HEK293 (cell line): ENCODE measurements at regions not wholly inside any gene's neighbourhood (a gene's known extent, or its start where the extent isn't known, plus 50 kb on each side); places are given as distances from the start of the nearest gene placed in this dataset.
A peak's percentile ranks its signal among the peaks of the same experiment; 100 is the strongest.

Experiments used
- CTCF ChIA-PET: fragments of 350-600 bp; formaldehyde crosslinking; extraction: SDS; loops from one replicate; lab custom pipeline; 2021; ENCODE audit warnings: antibody characterized with exemption; lab: Yijun Ruan, JAX
- POLR2A ChIA-PET: fragments of 300-600 bp; formaldehyde crosslinking; extraction: SDS; loops from one replicate; lab custom pipeline; 2020; ENCODE audit warnings: antibody characterized with exemption, inconsistent platforms; lab: Yijun Ruan, JAX
- H3K27ac ChIP-seq: fragments of 200-500 bp; sonication (Bioruptor generic); 2 replicates; pipeline ENCODE4 v1.5.1; 2014; ENCODE audit warnings: low read depth, low read length, control low read depth, inconsistent platforms; ENCODE audit errors: extremely low read depth
- H3K36me3 ChIP-seq, 2 experiments: fragments of 200-500 bp in 1 of 2; sonication (Bioruptor generic) in 1 of 2; 1 replicate in 1 of 2; 2 replicates in 1 of 2; pipeline ENCODE4 v1.5.1; 2014 to 2017; ENCODE audit warnings: inconsistent platforms in 2 of 2, low read length in 2 of 2; ENCODE audit not compliant: control insufficient read depth in 2 of 2, insufficient read depth in 1 of 2
- H3K4me1 ChIP-seq: fragments of 200-500 bp; sonication (Bioruptor generic); 2 replicates; pipeline ENCODE4 v1.5.1; 2014; ENCODE audit warnings: mild to moderate bottlenecking, low read length, inconsistent platforms; ENCODE audit not compliant: control insufficient read depth, insufficient read depth
- H3K4me3 ChIP-seq: 2 replicates; pipeline ENCODE4 v1.5.1; 2011; ENCODE audit warnings: low read depth, mild to moderate bottlenecking, control low read depth, low read length, moderate library complexity
- H3K9me3 ChIP-seq: fragments of 200-500 bp; sonication (Bioruptor generic); 2 replicates; pipeline ENCODE4 v1.5.1; 2014; ENCODE audit warnings: low read depth, low read length, inconsistent platforms; ENCODE audit not compliant: control insufficient read depth, insufficient read depth
- HIC1 ChIP-seq: fragments of 450-650 bp; formaldehyde crosslinking; IDR thresholded peaks from 2 replicates; pipeline ENCODE4 v1.5.1; 2016; ENCODE audit warnings: missing biosample characterization, missing genetic modification characterization
- IKZF3 ChIP-seq: fragments of 450-650 bp; IDR thresholded peaks from 2 replicates; pipeline ENCODE4 v1.5.0; 2018; ENCODE audit warnings: missing biosample characterization, mild to moderate bottlenecking, missing genetic modification characterization, moderate library complexity
- PRDM6 ChIP-seq: fragments of 450-650 bp; formaldehyde crosslinking; IDR thresholded peaks from 2 replicates; pipeline ENCODE4 v1.5.1; 2017; ENCODE audit warnings: missing biosample characterization, missing genetic modification characterization
- REPIN1 ChIP-seq: fragments of 450-650 bp; formaldehyde crosslinking; IDR thresholded peaks from 2 replicates; pipeline ENCODE4 v1.5.1; 2017; ENCODE audit warnings: missing biosample characterization, missing genetic modification characterization, low read depth
- ZBTB44 ChIP-seq: fragments of 450-650 bp; IDR thresholded peaks from 2 replicates; pipeline ENCODE4 v1.5.1; 2018; ENCODE audit warnings: missing biosample characterization, mild to moderate bottlenecking, missing genetic modification characterization
- ZIC2 ChIP-seq: fragments of 450-650 bp; formaldehyde crosslinking; IDR thresholded peaks from 2 replicates; pipeline ENCODE4 v1.5.1; 2016; ENCODE audit warnings: missing biosample characterization, missing genetic modification characterization
- ZNF221 ChIP-seq: fragments of 450-650 bp; formaldehyde crosslinking; IDR thresholded peaks from 2 replicates; pipeline ENCODE4 v1.5.1; 2017; ENCODE audit warnings: missing biosample characterization, missing genetic modification characterization, borderline replicate concordance
- ZNF26 ChIP-seq: fragments of 450-650 bp; formaldehyde crosslinking; IDR thresholded peaks from 2 replicates; pipeline ENCODE4 v1.5.1; 2016; ENCODE audit warnings: missing biosample characterization, missing genetic modification characterization
- ZNF391 ChIP-seq: fragments of 450-650 bp; formaldehyde crosslinking; IDR thresholded peaks from 2 replicates; pipeline ENCODE4 v1.5.1; 2016; ENCODE audit warnings: low read depth, missing biosample characterization, missing genetic modification characterization, borderline replicate concordance
- ZNF510 ChIP-seq: fragments of 450-650 bp; formaldehyde crosslinking; IDR thresholded peaks from 2 replicates; pipeline ENCODE4 v1.5.1; 2018; ENCODE audit warnings: mild to moderate bottlenecking, missing genetic modification characterization, missing biosample characterization; ENCODE audit not compliant: insufficient replicate concordance
- ZNF514 ChIP-seq: fragments of 450-650 bp; formaldehyde crosslinking; IDR thresholded peaks from 2 replicates; pipeline ENCODE4 v1.5.1; 2016; ENCODE audit warnings: missing biosample characterization, missing genetic modification characterization
- ZNF626 ChIP-seq: fragments of 450-650 bp; sonication (Bioruptor Pico); formaldehyde crosslinking; IDR thresholded peaks from 2 replicates; pipeline ENCODE4 v1.5.1; 2018; ENCODE audit warnings: missing biosample characterization, missing genetic modification characterization, inconsistent platforms
- ZSCAN5A ChIP-seq: fragments of 450-650 bp; formaldehyde crosslinking; IDR thresholded peaks from 2 replicates; pipeline ENCODE4 v1.5.1; 2016; ENCODE audit warnings: missing biosample characterization, missing genetic modification characterization
- TF ChIP-seq, protein P1 (sequence below): fragments of 450-650 bp; formaldehyde crosslinking; IDR thresholded peaks from 2 replicates; pipeline ENCODE4 v1.5.1; 2016; ENCODE audit warnings: missing biosample characterization, missing genetic modification characterization
- TF ChIP-seq, protein P2 (sequence below): fragments of 450-650 bp; IDR thresholded peaks from 2 replicates; pipeline ENCODE4 v1.5.1; 2018; ENCODE audit warnings: missing biosample characterization, missing genetic modification characterization
- TF ChIP-seq, protein P3 (sequence below): fragments of 450-650 bp; formaldehyde crosslinking; IDR thresholded peaks from 2 replicates; pipeline ENCODE4 v1.5.1; 2016; ENCODE audit warnings: missing biosample characterization, missing genetic modification characterization

DNA sequence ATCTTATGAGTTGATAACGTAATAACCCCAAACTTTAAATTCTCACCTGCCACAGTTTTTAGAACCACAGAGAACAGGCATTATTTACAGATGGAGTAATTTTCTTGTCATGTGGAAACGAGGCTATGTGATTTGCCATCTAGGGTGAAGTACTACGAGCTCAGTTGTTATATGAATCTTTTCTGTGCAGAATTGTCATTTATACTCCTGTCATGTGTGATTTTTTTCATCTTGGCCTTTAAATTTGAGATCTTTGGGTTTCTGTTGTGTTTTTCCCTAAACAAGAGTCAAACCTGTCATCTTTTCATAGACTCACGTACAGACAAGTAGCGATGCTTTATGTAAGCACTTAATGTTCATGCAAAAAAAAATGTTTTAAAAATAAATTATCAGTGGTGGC lies 153.7 kb upstream of the TAC1 start:
- no peaks in the 10 kb centered on the region for H3K9me3 ChIP-seq
- H3K4me1 ChIP-seq = no peaks in the 10 kb centered on the region
- H3K36me3 ChIP-seq = no peaks in the 10 kb centered on the region
- POLR2A ChIA-PET = no interaction called here
- H3K4me3 ChIP-seq = no peak overlapping the region
- TF ChIP-seq IKZF3 (tag by site-specific recombination) = no peak
- TF ChIP-seq REPIN1 (tag by site-specific recombination) = no peak
- TF ChIP-seq ZNF626 = no peak
- no peak for TF ChIP-seq ZNF510 (tag by site-specific recombination)
- no peak for TF ChIP-seq ZSCAN5A (tag by site-specific recombination)
- no peak for TF ChIP-seq ZNF221 (tag by site-specific recombination)
- TF ChIP-seq HIC1 (tag by site-specific recombination) = no peak
- TF ChIP-seq ZNF391 (tag by site-specific recombination) = no peak
- no peak for TF ChIP-seq ZBTB44 (tag by site-specific recombination)
- TF ChIP-seq, protein P1, sequence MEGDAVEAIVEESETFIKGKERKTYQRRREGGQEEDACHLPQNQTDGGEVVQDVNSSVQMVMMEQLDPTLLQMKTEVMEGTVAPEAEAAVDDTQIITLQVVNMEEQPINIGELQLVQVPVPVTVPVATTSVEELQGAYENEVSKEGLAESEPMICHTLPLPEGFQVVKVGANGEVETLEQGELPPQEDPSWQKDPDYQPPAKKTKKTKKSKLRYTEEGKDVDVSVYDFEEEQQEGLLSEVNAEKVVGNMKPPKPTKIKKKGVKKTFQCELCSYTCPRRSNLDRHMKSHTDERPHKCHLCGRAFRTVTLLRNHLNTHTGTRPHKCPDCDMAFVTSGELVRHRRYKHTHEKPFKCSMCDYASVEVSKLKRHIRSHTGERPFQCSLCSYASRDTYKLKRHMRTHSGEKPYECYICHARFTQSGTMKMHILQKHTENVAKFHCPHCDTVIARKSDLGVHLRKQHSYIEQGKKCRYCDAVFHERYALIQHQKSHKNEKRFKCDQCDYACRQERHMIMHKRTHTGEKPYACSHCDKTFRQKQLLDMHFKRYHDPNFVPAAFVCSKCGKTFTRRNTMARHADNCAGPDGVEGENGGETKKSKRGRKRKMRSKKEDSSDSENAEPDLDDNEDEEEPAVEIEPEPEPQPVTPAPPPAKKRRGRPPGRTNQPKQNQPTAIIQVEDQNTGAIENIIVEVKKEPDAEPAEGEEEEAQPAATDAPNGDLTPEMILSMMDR (tag by site-specific recombination) = no peak
- no peak overlapping the region for H3K27ac ChIP-seq
- CTCF ChIA-PET = no interaction called here

- H3K4me1 ChIP-seq = no peaks in the 10 kb centered on the region
- H3K36me3 ChIP-seq = no peaks in the 10 kb centered on the region
- POLR2A ChIA-PET = no interaction called here
- no peaks in the 10 kb centered on the region for H3K9me3 ChIP-seq
- CTCF ChIA-PET = no interaction called here
- H3K27ac ChIP-seq = no peak overlapping the region
- no peak overlapping the region for H3K4me3 ChIP-seq
- TF ChIP-seq ZIC2 (tag by site-specific recombination) (peak; percentile 77), ZNF514 (tag by site-specific recombination) (no peak)
Observed at GRCh38 chr7:97580205-97580604, 151.7 kb upstream of the TAC1 start.

DNA sequence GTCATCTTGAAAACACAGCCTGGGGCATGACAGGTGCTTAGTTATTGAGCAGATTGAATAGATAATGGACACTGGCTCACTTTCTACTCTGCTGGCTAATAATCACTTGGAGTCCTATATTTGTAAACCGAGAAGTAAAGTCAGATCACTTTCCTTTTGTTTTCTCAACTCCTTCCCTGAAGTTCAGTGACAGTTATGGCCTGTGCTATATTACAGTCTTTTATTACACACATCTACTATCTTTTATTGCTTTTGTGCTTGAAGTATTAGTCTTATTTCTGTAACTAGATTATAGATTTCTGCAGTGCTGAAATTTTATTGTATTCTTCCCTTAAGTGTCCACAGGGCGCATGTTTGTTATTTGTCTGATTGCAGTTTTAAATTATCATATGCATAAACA lies 136.4 kb upstream of the TAC1 start:
- H3K27ac ChIP-seq = no peak overlapping the region
- no peaks in the 10 kb centered on the region for H3K4me1 ChIP-seq
- no peak overlapping the region for H3K4me3 ChIP-seq
- ChIA-PET CTCF (no interaction called here), POLR2A (no interaction called here)
- no peaks in the 10 kb centered on the region for H3K36me3 ChIP-seq
- no peaks in the 10 kb centered on the region for H3K9me3 ChIP-seq
- no peak for TF ChIP-seq ZIC2 (tag by site-specific recombination)
- no peak for TF ChIP-seq PRDM6
- no peak for TF ChIP-seq ZBTB44 (tag by site-specific recombination)
- TF ChIP-seq, protein P2, sequence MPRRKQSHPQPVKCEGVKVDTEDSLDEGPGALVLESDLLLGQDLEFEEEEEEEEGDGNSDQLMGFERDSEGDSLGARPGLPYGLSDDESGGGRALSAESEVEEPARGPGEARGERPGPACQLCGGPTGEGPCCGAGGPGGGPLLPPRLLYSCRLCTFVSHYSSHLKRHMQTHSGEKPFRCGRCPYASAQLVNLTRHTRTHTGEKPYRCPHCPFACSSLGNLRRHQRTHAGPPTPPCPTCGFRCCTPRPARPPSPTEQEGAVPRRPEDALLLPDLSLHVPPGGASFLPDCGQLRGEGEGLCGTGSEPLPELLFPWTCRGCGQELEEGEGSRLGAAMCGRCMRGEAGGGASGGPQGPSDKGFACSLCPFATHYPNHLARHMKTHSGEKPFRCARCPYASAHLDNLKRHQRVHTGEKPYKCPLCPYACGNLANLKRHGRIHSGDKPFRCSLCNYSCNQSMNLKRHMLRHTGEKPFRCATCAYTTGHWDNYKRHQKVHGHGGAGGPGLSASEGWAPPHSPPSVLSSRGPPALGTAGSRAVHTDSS (tag by site-specific recombination) = no peak
- TF ChIP-seq ZNF26 = no peak
- TF ChIP-seq, protein P3, sequence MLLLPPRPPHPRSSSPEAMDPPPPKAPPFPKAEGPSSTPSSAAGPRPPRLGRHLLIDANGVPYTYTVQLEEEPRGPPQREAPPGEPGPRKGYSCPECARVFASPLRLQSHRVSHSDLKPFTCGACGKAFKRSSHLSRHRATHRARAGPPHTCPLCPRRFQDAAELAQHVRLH = no peak
